Spleen (tissue), 11 donors: ENCODE measurements at regions not wholly inside any gene's neighbourhood (a gene's known extent, or its start where the extent isn't known, plus 50 kb on each side); places are given as distances from the start of the nearest gene placed in this dataset.

ENCODE experiments used
- DNase-seq: peaks from one replicate; pipeline ENCODE4 v3.0.0-alpha.2; 2020
- H3K27ac ChIP-seq, 8 donors: fragments of 200-600 bp; sonication (generic) in 7 of 8; 1 replicate in 4 of 8; 2 replicates in 4 of 8; pipeline versions ENCODE4 v1.5.0 to v1.8.0; 2016 to 2021; ENCODE audit warnings: inconsistent platforms in 4 of 8, mild to moderate bottlenecking in 4 of 8, moderate library complexity in 1 of 8
- H3K27me3 ChIP-seq, 7 donors: fragments of 200-600 bp; sonication (generic) in 6 of 7; replicated peaks in 1 of 7; 1 replicate in 4 of 7; 2 replicates in 3 of 7; pipeline versions ENCODE4 v1.5.0 to v1.8.0; 2016 to 2021; ENCODE audit warnings: inconsistent platforms in 3 of 7, mild to moderate bottlenecking in 1 of 7
- H3K36me3 ChIP-seq, 6 donors: fragments of 200-600 bp; sonication (generic) in 5 of 6; 1 replicate in 4 of 6; 2 replicates in 2 of 6; pipeline versions ENCODE4 v1.5.0 to v1.8.0; 2016 to 2021; ENCODE audit warnings: inconsistent platforms in 2 of 6
- H3K4me1 ChIP-seq, 6 donors: fragments of 200-600 bp; sonication (generic) in 5 of 6; 1 replicate in 3 of 6; 2 replicates in 3 of 6; pipeline versions ENCODE4 v1.5.0 to v1.8.0; 2016 to 2021; ENCODE audit warnings: inconsistent platforms in 3 of 6
- H3K4me3 ChIP-seq, 8 donors: fragments of 200-600 bp; sonication (generic) in 7 of 8; 1 replicate in 4 of 8; 2 replicates in 4 of 8; pipeline versions ENCODE4 v1.5.0 to v1.8.0; 2016 to 2021; ENCODE audit warnings: inconsistent platforms in 4 of 8, mild to moderate bottlenecking in 4 of 8, moderate library complexity in 2 of 8
- H3K9me3 ChIP-seq, 8 donors: fragments of 200-600 bp; sonication (generic) in 7 of 8; 1 replicate in 4 of 8; 2 replicates in 4 of 8; pipeline versions ENCODE4 v1.5.0 to v1.8.0; 2016 to 2021; ENCODE audit warnings: inconsistent platforms in 4 of 8
- POLR2A ChIP-seq, 3 donors: fragments of 450-650 bp; IDR thresholded peaks; one replicate each; pipeline ENCODE4 v1.5.1; 2017; ENCODE audit warnings: antibody characterized with exemption in 3 of 3, mild to moderate bottlenecking in 1 of 3
- POLR2AphosphoS5 ChIP-seq, 3 donors: sonication (generic); formaldehyde crosslinking; IDR thresholded peaks; one replicate each; pipeline ENCODE4 v1.5.1; 2017; ENCODE audit warnings: antibody characterized with exemption in 3 of 3
- WGBS, 5 donors: extraction: QIAGEN DNeasy Blood & Tissue Kit in 3 of 5; methylation state at CpG; one replicate each; pipeline versions ENCODE4 v1.1.5 to v1.1.7; 2013 to 2018; 5-methylcytosine and 5-hydroxymethylcytosine counted together
- intact Hi-C: fragments of 100-400 bp; cut with DNase I; formaldehyde crosslinking; loops from one replicate; pipeline ENCODE4 v1.15.0; 2023; ENCODE audit warnings: low total_unique reads
- TF ChIP-seq, protein P1 (sequence below), 11 experiments: fragments of 200-600 bp in 7 of 11; fragments of 450-650 bp in 4 of 11; sonication (generic) in 4 of 11; IDR thresholded peaks in 8 of 11; conservative IDR thresholded peaks in 3 of 11; 1 replicate in 7 of 11; 2 replicates in 4 of 11; pipeline versions ENCODE4 v1.4.0 to v1.8.0; 2016 to 2021; ENCODE audit warnings: antibody characterized with exemption in 11 of 11, inconsistent platforms in 4 of 11, mild to moderate bottlenecking in 1 of 11
- donor health status: healthy with polysubstance abuse.
- donor health status: DM: no; HTN: no; CAD: no; lungs with moderate emphysema.
- donor health status: DM: no; HTN: no; CAD: no.
- donor health status: Bipolar disorder and iron deficiency.
- donor health status: healthy.
- donor health status: DM: no; HTN: no; CAD: no.
- donor health status: DM: yes; HTN: yes; CAD: no.

DNA sequence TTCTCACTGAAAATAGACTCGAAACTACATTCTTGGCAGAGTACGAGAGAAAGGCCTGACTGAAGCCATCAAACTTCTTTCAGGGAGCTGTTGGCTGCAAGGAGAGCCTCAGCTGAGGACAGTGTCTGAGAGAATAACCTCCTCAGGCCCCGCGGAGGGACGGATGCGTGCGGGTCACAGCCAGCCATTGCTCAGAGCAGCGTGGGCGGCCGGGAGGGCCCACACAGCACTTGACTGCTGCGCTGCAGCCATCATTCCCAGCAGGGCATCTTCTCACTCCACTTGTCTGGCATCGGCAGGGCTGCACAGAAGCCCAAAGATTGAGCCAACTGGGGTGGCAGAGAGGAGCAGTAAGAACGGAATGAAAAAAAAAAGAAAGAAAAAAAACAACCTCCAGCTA, 113.5 kb downstream of the XCL2 start:
- WGBS, 5 donors: 75 to 91% (median 77%) methylated on average over 13 of the region's 13 CpGs
- DNase-seq: no peak
- H3K27ac ChIP-seq: no peak overlapping the region
- TF ChIP-seq POLR2A (IDR thresholded peaks at IDR 0.05): no peak
- TF ChIP-seq POLR2AphosphoS5 (IDR thresholded peaks at IDR 0.05): peak in 1 of 3 donors; percentile 46
- TF ChIP-seq, protein P1, sequence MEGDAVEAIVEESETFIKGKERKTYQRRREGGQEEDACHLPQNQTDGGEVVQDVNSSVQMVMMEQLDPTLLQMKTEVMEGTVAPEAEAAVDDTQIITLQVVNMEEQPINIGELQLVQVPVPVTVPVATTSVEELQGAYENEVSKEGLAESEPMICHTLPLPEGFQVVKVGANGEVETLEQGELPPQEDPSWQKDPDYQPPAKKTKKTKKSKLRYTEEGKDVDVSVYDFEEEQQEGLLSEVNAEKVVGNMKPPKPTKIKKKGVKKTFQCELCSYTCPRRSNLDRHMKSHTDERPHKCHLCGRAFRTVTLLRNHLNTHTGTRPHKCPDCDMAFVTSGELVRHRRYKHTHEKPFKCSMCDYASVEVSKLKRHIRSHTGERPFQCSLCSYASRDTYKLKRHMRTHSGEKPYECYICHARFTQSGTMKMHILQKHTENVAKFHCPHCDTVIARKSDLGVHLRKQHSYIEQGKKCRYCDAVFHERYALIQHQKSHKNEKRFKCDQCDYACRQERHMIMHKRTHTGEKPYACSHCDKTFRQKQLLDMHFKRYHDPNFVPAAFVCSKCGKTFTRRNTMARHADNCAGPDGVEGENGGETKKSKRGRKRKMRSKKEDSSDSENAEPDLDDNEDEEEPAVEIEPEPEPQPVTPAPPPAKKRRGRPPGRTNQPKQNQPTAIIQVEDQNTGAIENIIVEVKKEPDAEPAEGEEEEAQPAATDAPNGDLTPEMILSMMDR (IDR thresholded peaks at IDR 0.05 in 8 of 11, conservative IDR thresholded peaks at IDR 0.05 in 3 of 11): no peak
- H3K4me1 ChIP-seq: peaks cover 0 to 19% (median 2%) of the 10 kb centered on the region in 6 donors
- no peak overlapping the region for H3K4me3 ChIP-seq
- intact Hi-C loops: loop anchor here (10.0 kb wide), 1 partner anchor 934 kb away; the partner anchor contains the start of genes BLZF1 and NME7
- no peaks in the 10 kb centered on the region for H3K9me3 ChIP-seq
- no peaks in the 10 kb centered on the region for H3K36me3 ChIP-seq
- no peaks in the 10 kb centered on the region for H3K27me3 ChIP-seq

DNA sequence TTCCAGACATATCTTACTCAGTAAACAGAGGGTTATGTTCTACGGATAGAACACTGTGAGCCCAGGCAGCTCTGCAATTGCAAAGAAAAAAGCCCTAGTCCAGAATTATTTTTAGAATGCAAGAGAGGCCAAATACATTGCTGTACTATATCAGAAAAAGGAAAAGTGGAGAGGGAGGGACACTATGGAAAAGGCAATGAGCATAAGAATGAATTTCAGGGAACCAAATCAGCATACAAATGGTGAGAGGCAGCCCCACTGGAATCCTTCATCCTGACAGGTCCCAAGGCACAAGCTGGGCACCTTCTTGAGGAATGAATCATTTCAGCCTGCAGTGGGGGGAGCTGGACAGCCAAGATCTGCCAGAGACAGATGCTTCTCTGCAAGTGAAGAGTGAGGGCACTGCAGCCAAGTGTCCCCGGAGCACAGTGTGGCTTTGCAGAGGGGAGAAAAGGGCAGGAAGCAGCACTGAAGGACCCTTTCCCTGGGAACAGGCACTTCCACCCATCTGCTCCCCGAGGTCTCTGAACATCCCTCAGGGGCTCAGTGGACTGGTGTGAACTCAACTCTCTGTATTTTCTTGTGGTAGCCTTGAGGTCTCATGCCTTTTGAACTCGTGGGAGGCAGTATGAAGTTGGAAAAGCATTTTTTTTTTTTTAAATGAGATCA, 115.6 kb downstream of the XCL2 start:
- WGBS, 5 donors: 51 to 73% (median 55%) methylated on average over 4 of the region's 4 CpGs
- H3K4me1 ChIP-seq: peaks cover 0 to 19% (median 2%) of the 10 kb centered on the region in 6 donors
- intact Hi-C loops: no loop called here
- no peaks in the 10 kb centered on the region for H3K36me3 ChIP-seq
- no peaks in the 10 kb centered on the region for H3K9me3 ChIP-seq
- H3K27me3 ChIP-seq: no peaks in the 10 kb centered on the region
- no peak for DNase-seq
- peak in 1 of 3 donors; percentile 44 for TF ChIP-seq POLR2AphosphoS5 (IDR thresholded peaks at IDR 0.05)
- TF ChIP-seq POLR2A (IDR thresholded peaks at IDR 0.05): no peak
- peak overlapping the region in 2 of 8 donors; percentile 24 to 43 for H3K27ac ChIP-seq
- no peak overlapping the region for H3K4me3 ChIP-seq

DNA sequence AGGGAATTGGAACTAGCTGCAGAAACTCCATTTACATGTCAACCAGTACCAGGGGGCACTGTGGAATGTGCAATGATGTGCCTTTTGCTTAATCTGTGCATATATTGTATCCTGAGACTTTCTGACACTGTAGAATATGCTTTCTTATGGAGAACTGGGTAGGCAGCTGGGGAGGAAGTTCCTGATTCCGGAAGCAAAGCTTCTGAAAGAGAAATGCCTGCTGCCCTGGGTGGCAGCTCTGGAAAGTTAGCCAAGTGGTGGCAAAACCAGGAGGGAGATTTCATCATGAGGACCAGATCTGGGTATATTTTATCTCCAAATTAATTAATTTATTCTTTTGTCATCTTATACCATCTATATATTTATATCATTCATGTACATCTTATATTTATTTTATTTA, 116.7 kb downstream of the XCL2 start:
- H3K27ac ChIP-seq: no peak overlapping the region
- H3K27me3 ChIP-seq: no peaks in the 10 kb centered on the region
- H3K36me3 ChIP-seq: no peaks in the 10 kb centered on the region
- H3K4me1 ChIP-seq: peaks cover 0 to 19% (median 2%) of the 10 kb centered on the region in 6 donors
- no peak for TF ChIP-seq POLR2AphosphoS5 (IDR thresholded peaks at IDR 0.05)
- TF ChIP-seq, protein P1 (IDR thresholded peaks at IDR 0.05 in 8 of 11, conservative IDR thresholded peaks at IDR 0.05 in 3 of 11): no peak
- no peak for TF ChIP-seq POLR2A (IDR thresholded peaks at IDR 0.05)
- no peak overlapping the region for H3K4me3 ChIP-seq
- intact Hi-C loops: no loop called here
- DNase-seq: no peak
- 12 to 28% (median 27%) methylated on average over 1 of the region's 1 CpG for WGBS, 5 donors
- no peaks in the 10 kb centered on the region for H3K9me3 ChIP-seq

DNA sequence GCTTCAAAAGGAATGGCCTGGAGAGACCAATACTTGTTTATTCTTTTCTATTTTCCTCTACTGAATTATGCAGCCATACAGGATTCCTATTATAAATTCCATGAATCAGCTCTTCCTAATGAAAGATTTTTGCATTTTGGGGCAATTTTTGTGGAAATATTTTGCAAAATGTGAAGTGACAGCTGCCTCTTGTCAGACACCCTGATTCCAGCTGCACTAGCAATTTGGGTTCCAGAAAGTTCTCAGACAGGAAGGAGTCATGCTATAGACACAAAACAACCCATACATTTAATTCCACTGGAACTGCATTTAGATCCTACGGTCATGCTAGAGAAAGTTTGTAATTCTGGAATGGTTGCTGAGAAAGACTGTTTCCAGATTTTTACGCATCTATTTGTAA, 119.5 kb downstream of the XCL2 start:
- 83 to 95% (median 92%) methylated on average over 2 of the region's 2 CpGs for WGBS, 5 donors
- Histone ChIP-seq H3K36me3 (no peaks in the 10 kb centered on the region), H3K27me3 (no peaks in the 10 kb centered on the region), H3K9me3 (no peaks in the 10 kb centered on the region), H3K4me3 (no peak overlapping the region), H3K4me1 (peaks cover 0 to 8% (median 0%) of the 10 kb centered on the region in 6 donors), H3K27ac (no peak overlapping the region)
- DNase-seq: no peak
- intact Hi-C loops: no loop called here
- TF ChIP-seq POLR2A (IDR thresholded peaks at IDR 0.05) (no peak), POLR2AphosphoS5 (IDR thresholded peaks at IDR 0.05) (no peak)
- TF ChIP-seq, protein P1 (IDR thresholded peaks at IDR 0.05 in 8 of 11, conservative IDR thresholded peaks at IDR 0.05 in 3 of 11): no peak
